ENCODE measurements at regions not wholly inside any gene's neighbourhood (a gene's known extent, or its start where the extent isn't known, plus 50 kb on each side); places are given as distances from the start of the nearest gene placed in this dataset.

DNA sequence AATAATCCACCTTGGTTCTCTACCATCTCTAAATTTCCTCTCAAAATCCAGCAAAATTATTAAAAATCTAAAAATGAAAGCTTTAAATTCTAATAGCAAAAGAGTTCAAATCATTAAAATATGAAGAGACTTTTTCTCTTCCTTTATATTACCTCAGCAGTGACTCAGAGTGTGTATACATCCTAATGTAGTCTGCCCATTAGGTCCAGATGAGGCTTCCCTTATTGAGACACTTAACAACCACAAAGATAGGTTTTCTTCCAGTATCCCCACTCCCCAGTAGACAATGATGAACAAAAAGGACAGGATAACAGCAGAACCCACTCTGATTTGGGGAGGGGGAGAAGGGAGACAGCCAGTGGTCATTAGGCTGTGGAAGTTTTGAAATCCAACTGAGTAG is 61.5 kb upstream of the DCBLD2 start:
- no peak for DNase-seq (ENCODE audit: low spot score)

GRCh38 chr3:98962189-98962930 is 60.9 kb upstream of the DCBLD2 start:
- no peak for DNase-seq (ENCODE audit: low spot score)

GRCh38 chr3:98961161-98962155 is 60.0 kb upstream of the DCBLD2 start:
- DNase-seq (ENCODE audit: low spot score), result no peak

DNA sequence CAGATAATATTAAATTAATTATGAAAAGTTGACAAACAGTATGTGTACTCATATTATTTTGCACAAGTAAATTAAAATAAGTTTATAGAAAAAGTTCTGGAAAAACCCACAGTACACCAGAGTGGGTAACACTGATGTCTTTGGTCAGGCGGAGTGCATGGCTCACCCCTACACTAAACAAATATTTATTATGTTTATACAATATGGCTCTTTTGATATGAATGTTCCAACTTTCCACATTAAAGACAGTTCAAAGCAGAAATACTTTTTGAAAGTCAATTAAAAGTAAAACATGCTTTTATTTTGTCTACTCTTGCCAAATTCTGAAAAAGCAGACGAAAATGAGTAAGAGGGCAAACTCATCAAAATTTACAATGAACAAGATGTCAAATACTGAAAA is 56.2 kb upstream of the DCBLD2 start:
- DNase-seq (ENCODE audit: low spot score), result no peak

DNA sequence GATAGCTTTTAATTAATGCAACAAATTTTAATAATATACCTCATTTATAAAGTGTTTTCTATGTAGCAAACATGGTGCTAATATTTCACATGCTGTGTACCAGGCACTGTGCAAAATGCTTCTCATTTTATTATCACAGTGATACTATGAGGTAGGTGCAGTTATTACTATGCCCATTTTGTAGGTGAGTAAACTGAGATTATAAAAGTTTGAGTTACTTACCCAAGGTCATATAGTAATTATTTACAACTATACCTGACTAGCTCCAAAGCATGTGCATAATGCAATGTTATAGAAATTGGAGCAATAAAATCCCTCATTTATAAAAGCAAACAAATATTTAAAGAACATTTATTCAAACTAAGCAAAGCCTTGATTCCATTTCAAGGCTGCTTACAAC is 54.5 kb upstream of the DCBLD2 start:
- no peak for DNase-seq (ENCODE audit: low spot score)

- no peak for DNase-seq (ENCODE audit: low spot score)
These were observed 53.5 kb upstream of the DCBLD2 start for GRCh38 chr3:98954791-98955604.

GRCh38 chr3:98954242-98954641 is 52.7 kb upstream of the DCBLD2 start:
- DNase-seq (ENCODE audit: low spot score), result no peak

- DNase-seq (ENCODE audit: low spot score), result no peak
These were observed 50.9 kb upstream of the DCBLD2 start for GRCh38 chr3:98952404-98952803.

Data from cerebellar cortex (tissue), 1 donor.